GM12878 (cell line): ENCODE measurements at regions not wholly inside any gene's neighbourhood (a gene's known extent, or its start where the extent isn't known, plus 50 kb on each side); places are given as distances from the start of the nearest gene placed in this dataset.

ENCODE experiments used
- ATAC-seq: fragments of 200-7000 bp; cut with Tn5 transposase; 3 replicates; pipeline ENCODE4 v1.9.1; 2020; ENCODE audit warnings: mild to moderate bottlenecking, moderate library complexity
- BruUV-seq: library from RNA; stranded (reverse); fragments of 400-500 nt; replicated peaks from 2 replicates; lab custom pipeline; 2021; lab: Mats Ljungman, UMichigan
- CTCF ChIA-PET: fragments of 300-600 bp; sonication (Branson Sonifier 250); formaldehyde crosslinking; extraction: SDS; loops from one replicate; lab custom pipeline; 2021; ENCODE audit warnings: inconsistent platforms; lab: Yijun Ruan, JAX
- POLR2A ChIA-PET: fragments of 350-600 bp; formaldehyde crosslinking; extraction: SDS; loops from one replicate; lab custom pipeline; 2021; ENCODE audit warnings: inconsistent platforms; lab: Charles Lee
- RAD21 ChIA-PET: fragments of 300-600 bp; sonication (Branson Sonifier 250); formaldehyde crosslinking; loops from one replicate; lab custom pipeline; 2023; ENCODE audit warnings: antibody characterized with exemption; ENCODE audit not compliant: unreplicated experiment; lab: Charles Lee
- SMC1A ChIA-PET: fragments of 300-600 bp; sonication (Branson Sonifier 250); formaldehyde crosslinking; loops from one replicate; lab custom pipeline; 2023; ENCODE audit not compliant: unreplicated experiment, uncharacterized antibody; lab: Charles Lee
- DNase-seq: peaks from one replicate; pipeline ENCODE4 v3.0.0-alpha.2; 2011; ENCODE audit warnings: low read depth, low spot score
- FAIRE-seq: peaks from 3 replicates; lab custom pipeline; 2011; peaks lifted over from hg19 to GRCh38; lab: Jason Lieb, UNC
- H2AFZ ChIP-seq: 2 replicates; pipeline ENCODE4 v1.6.0; 2011; ENCODE audit warnings: low read depth, low read length, control low read depth; ENCODE audit not compliant: control insufficient read depth
- H3K27ac ChIP-seq: 2 replicates; pipeline ENCODE4 v1.5.1; 2011; ENCODE audit warnings: control low read depth; ENCODE audit not compliant: control insufficient read depth, insufficient read depth
- H3K27me3 ChIP-seq, 2 experiments: replicated peaks in 1 of 2; 2 replicates each; pipeline versions ENCODE4 v1.6.0 to v1.6.1; 2011; ENCODE audit warnings: low read length in 1 of 2; ENCODE audit not compliant: control insufficient read depth in 2 of 2, insufficient read depth in 2 of 2
- H3K36me3 ChIP-seq, 2 experiments: 2 replicates each; pipeline ENCODE4 v1.5.1; 2011; ENCODE audit warnings: low read length in 1 of 2; ENCODE audit not compliant: control insufficient read depth in 2 of 2, insufficient read depth in 2 of 2
- H3K4me1 ChIP-seq: 2 replicates; pipeline ENCODE4 v1.6.1; 2011; ENCODE audit warnings: mild to moderate bottlenecking, low read length, moderate library complexity, mixed read lengths; ENCODE audit not compliant: control insufficient read depth, insufficient read depth
- H3K4me2 ChIP-seq: 2 replicates; pipeline ENCODE4 v1.6.0; 2011; ENCODE audit warnings: control low read depth; ENCODE audit not compliant: control insufficient read depth, insufficient read depth
- H3K4me3 ChIP-seq: fragments of 200-600 bp; sonication (generic); 2 replicates; pipeline ENCODE4 v1.5.1; 2016
- H3K79me2 ChIP-seq: 2 replicates; pipeline ENCODE4 v1.6.0; 2011; ENCODE audit warnings: low read length; ENCODE audit not compliant: control insufficient read depth, insufficient read depth
- H3K9ac ChIP-seq: 2 replicates; pipeline ENCODE4 v1.8.0; 2011; ENCODE audit warnings: low read length, control low read depth, mixed read lengths; ENCODE audit not compliant: control insufficient read depth, insufficient read depth
- H3K9me3 ChIP-seq: replicated peaks from 3 replicates; pipeline ENCODE4 v1.5.1; 2011; ENCODE audit warnings: mild to moderate bottlenecking, low read length; ENCODE audit not compliant: control insufficient read depth, insufficient read depth
- H4K20me1 ChIP-seq: 2 replicates; pipeline ENCODE4 v1.6.0; 2011; ENCODE audit not compliant: control insufficient read depth, insufficient read depth
- ATF3 ChIP-seq: IDR thresholded peaks from 2 replicates; pipeline ENCODE4 v1.6.1; 2011; ENCODE audit warnings: low read depth, mild to moderate bottlenecking, low read length, moderate library complexity, borderline replicate concordance; ENCODE audit errors: extremely low read depth
- CREB1 ChIP-seq: IDR thresholded peaks from 2 replicates; pipeline ENCODE4 v1.6.1; 2012; ENCODE audit warnings: low read depth, mild to moderate bottlenecking, inconsistent platforms
- FOS ChIP-seq: IDR thresholded peaks from 3 replicates; pipeline ENCODE4 v1.6.1; 2011; ENCODE audit warnings: borderline replicate concordance; ENCODE audit not compliant: insufficient read length; ENCODE audit errors: extremely low read depth
- HDGF ChIP-seq: fragments of 450-650 bp; IDR thresholded peaks from 2 replicates; pipeline ENCODE4 v1.6.1; 2016; ENCODE audit warnings: antibody characterized with exemption
- JUND ChIP-seq: IDR thresholded peaks from 2 replicates; pipeline ENCODE4 v1.6.1; 2012; ENCODE audit warnings: low read depth, mild to moderate bottlenecking, low read length, improper control_type of control experiment, moderate library complexity
- LARP7 ChIP-seq: fragments of 450-650 bp; IDR thresholded peaks from 2 replicates; pipeline ENCODE4 v1.6.1; 2017; ENCODE audit warnings: mild to moderate bottlenecking
- MTA2 ChIP-seq: fragments of 450-650 bp; IDR thresholded peaks from 2 replicates; pipeline ENCODE4 v1.6.1; 2016; ENCODE audit warnings: low read depth, mild to moderate bottlenecking, moderate library complexity
- NR2F1 ChIP-seq: fragments of 450-650 bp; conservative IDR thresholded peaks from 2 replicates; pipeline ENCODE4 v1.6.1; 2017; ENCODE audit warnings: mild to moderate bottlenecking
- PAX5 ChIP-seq: IDR thresholded peaks from 2 replicates; pipeline ENCODE4 v1.6.1; 2011; ENCODE audit warnings: low read depth, low read length, borderline replicate concordance
- RAD21 ChIP-seq: IDR thresholded peaks from 2 replicates; pipeline ENCODE4 v1.6.1; 2011; ENCODE audit warnings: mild to moderate bottlenecking, low read depth, low read length, moderate library complexity; ENCODE audit not compliant: insufficient read depth
- RELA ChIP-seq: fragments of 450-650 bp; IDR thresholded peaks from 2 replicates; pipeline ENCODE4 v1.8.0; 2014; ENCODE audit warnings: borderline replicate concordance; ENCODE audit not compliant: partially characterized antibody
- SKIL ChIP-seq: fragments of 450-650 bp; IDR thresholded peaks from 2 replicates; pipeline ENCODE4 v1.6.1; 2017; ENCODE audit warnings: mild to moderate bottlenecking, low read depth, inconsistent platforms; ENCODE audit not compliant: poor library complexity, severe bottlenecking
- SMAD5 ChIP-seq: IDR thresholded peaks from 2 replicates; pipeline ENCODE4 v1.6.1; 2016; ENCODE audit warnings: antibody characterized with exemption, low read depth
- TCF3 ChIP-seq: IDR thresholded peaks from 2 replicates; pipeline ENCODE4 v1.6.1; 2012; ENCODE audit warnings: low read depth, mild to moderate bottlenecking, low read length, borderline replicate concordance; ENCODE audit not compliant: insufficient read depth
- TCF7 ChIP-seq: IDR thresholded peaks from 2 replicates; pipeline ENCODE4 v1.6.1; 2014; ENCODE audit warnings: antibody characterized with exemption, borderline replicate concordance
- ZNF24 ChIP-seq: fragments of 450-650 bp; IDR thresholded peaks from 2 replicates; pipeline ENCODE4 v1.6.1; 2017; ENCODE audit warnings: antibody characterized with exemption, mild to moderate bottlenecking
- WGBS: methylation state at CpG from one replicate; pipeline ENCODE4 v1.1.6; 2016; ENCODE audit warnings: low lambda C conversion rate; ENCODE audit not compliant: insufficient replicate concordance, insufficient coverage; ENCODE audit errors: missing lambda C conversion rate; 5-methylcytosine and 5-hydroxymethylcytosine counted together
- in situ Hi-C: fragments of 300-500 bp; cut with MboI; formaldehyde crosslinking; loops from 9 replicates; pipeline ENCODE4 v1.14.3; 2018; ENCODE audit warnings: mixed read lengths
- intact Hi-C: fragments of 100-400 bp; cut with micrococcal nuclease; formaldehyde crosslinking; loops from one replicate; pipeline ENCODE4 v1.14.2; 2022; ENCODE audit not compliant: unreplicated experiment

GRCh38 chr3:176075491-176075890 is 1121.8 kb downstream of the TBL1XR1 start:
- in situ Hi-C loops (no loop called here), intact Hi-C loops (no loop called here)
- CTCF ChIA-PET, result no interaction called here
- no TSS peak for BruUV-seq
- Histone ChIP-seq H3K79me2 (no peaks in the 10 kb centered on the region), H2AFZ (no peak overlapping the region), H3K4me2 (no peak overlapping the region), H3K36me3 (no peaks in the 10 kb centered on the region), H3K9me3 (no peaks in the 10 kb centered on the region), H4K20me1 (no peaks in the 10 kb centered on the region), H3K4me1 (no peaks in the 10 kb centered on the region), H3K4me3 (no peak overlapping the region), H3K27ac (no peak overlapping the region), H3K9ac (no peak overlapping the region), H3K27me3 (no peaks in the 10 kb centered on the region)
- POLR2A ChIA-PET, result no interaction called here
- SMC1A ChIA-PET, result no interaction called here
- RAD21 ChIA-PET, result no interaction called here
- DNase-seq (no peak), ATAC-seq (no peak), FAIRE-seq (no peak)
- WGBS, result 0% methylated on average over 1 of the region's 1 CpG
- TF ChIP-seq ZNF24, result no peak
- TF ChIP-seq CREB1, result no peak
- no peak for TF ChIP-seq SMAD5
- no peak for TF ChIP-seq MTA2
- TF ChIP-seq TCF3, result no peak
- TF ChIP-seq NR2F1, result no peak
- no peak for TF ChIP-seq JUND
- no peak for TF ChIP-seq FOS
- no peak for TF ChIP-seq LARP7
- no peak for TF ChIP-seq RELA
- no peak for TF ChIP-seq PAX5
- TF ChIP-seq SKIL, result no peak
- TF ChIP-seq RAD21, result no peak
- TF ChIP-seq TCF7, result no peak
- no peak for TF ChIP-seq ATF3
- no peak for TF ChIP-seq HDGF
